GM19023 (cell line): ENCODE measurements at regions not wholly inside any gene's neighbourhood (a gene's known extent, or its start where the extent isn't known, plus 50 kb on each side); places are given as distances from the start of the nearest gene placed in this dataset.
"Not testable (repeated sequence)": the region's sequence is repeated elsewhere in the genome, so short reads cannot be mapped to it uniquely, and the experiment has no call there.

Source experiments
- ATAC-seq: cut with Tn5 transposase; IDR thresholded peaks from one replicate; pipeline ENCODE4 v1.9.1; 2021; ENCODE audit warnings: mild to moderate bottlenecking, moderate library complexity; ENCODE audit not compliant: unreplicated experiment

DNA sequence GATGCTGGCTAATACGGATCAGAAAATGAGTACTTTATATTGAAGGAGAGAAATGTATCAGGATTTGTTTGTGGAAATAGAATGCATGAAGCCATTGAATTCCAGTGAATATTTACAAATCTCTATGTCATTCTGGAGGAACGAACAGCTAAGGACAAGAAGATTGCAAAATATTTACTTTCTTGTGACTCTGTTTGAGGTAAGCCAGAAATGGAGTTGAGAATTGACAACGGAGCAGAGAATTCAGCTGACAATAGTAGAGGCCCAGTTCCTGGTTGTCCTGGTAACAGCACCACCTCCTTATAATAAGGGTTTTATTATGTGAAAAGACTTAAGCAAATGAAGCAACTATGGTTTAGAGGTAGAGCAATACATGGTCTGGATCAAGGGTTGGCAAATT, 349.2 kb downstream of the ADCYAP1 start:
- no peak for ATAC-seq

DNA sequence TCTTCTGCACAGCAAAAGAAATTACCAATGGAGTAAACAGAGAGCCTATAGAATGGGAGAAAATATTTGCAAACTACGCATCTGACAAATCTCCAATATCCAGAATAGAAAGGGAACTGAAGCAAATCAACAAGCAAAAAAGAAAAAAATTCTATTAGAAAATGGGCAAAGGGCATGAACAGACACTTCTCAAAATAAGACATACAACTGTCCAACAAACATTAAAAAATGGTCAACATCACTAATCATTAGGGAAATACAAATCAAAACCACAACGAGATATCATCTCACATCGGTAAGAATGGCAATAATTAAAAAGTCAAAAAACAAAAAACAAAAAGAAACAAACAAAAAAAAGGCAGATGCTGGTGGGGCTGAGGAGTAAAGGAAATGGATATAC, 356.4 kb downstream of the ADCYAP1 start:
- no peak for ATAC-seq

- ATAC-seq = no peak
These were observed 362.4 kb downstream of the ADCYAP1 start for GRCh38 chr18:1267021-1267420.

- ATAC-seq = no peak
These were observed 365.4 kb downstream of the ADCYAP1 start for GRCh38 chr18:1270081-1270480.

GRCh38 chr18:1273469-1273868, 368.8 kb downstream of the ADCYAP1 start:
- no peak for ATAC-seq

- ATAC-seq = no peak
These were observed 387.5 kb downstream of the ADCYAP1 start for GRCh38 chr18:1292167-1292566.

GRCh38 chr18:1294229-1294628, 389.6 kb downstream of the ADCYAP1 start:
- no peak for ATAC-seq

DNA sequence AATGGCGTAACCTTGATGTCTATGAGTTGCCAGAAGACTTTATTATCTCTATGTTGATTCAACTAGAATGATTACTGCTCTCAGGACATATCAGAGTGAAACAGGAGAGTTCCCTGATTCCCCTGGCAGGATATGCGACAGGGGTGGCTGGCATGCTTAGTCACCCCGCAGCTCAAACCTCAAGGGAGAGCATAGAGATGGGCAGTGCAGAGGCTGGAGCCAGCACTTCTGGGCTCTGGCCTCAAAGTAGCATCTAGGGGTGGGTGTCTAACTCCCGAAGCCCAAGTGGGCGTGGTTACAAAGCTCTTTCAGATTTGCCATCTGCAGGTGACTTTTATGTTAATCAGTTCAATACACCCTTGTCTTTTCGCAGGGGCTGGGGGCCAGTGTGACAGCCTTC, 391.6 kb downstream of the ADCYAP1 start:
- ATAC-seq = no peak

GRCh38 chr18:1302861-1303260, 398.2 kb downstream of the ADCYAP1 start:
- no peak for ATAC-seq

DNA sequence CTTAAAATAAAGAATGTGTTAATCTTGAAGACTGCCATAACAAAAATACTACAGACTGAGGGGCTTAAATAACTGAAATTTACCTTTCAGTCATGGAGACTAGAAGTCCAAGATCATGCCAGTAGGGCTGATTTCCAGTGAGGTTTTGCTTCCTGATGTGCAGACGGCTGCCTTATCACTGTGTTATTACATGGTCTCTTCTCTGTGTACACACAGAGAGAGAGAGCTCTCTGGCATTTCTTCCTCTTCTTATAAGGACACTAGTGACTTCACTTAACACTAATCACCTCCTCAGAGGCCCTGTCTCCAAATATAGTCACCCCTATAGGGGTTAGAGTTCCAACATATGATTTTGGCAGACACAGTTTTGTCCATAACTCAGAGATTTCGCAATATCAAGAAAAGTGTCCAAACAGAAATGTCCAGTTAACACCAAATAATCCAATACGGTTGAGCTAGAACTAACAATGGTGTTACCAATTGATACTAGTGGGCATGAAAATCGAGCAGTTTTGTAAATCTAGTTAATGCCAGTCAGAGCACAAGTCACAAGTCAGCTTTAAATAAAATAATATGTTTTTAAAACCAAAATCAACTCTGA, 399.8 kb downstream of the ADCYAP1 start:
- no peak for ATAC-seq

DNA sequence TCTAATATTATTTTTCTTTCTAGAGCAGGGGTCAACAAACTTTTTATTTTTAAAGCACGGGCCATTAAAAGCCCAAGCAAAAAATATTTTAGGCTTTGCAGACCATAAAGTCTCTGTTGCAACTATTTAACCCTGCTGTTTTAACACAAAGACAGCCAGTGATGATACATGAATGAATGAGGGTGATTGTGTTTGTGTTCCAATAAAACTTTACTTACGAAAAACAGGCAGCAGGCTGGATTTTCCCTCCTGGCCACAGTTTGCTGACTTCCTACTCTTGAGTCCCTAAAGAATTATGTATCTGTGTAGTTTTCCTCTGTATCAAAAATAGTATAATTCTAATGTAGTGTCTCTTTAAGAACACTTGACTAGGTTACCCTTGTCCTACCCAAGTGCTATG, 402.0 kb downstream of the ADCYAP1 start:
- no peak for ATAC-seq

- ATAC-seq = no peak
These were observed 404.0 kb downstream of the ADCYAP1 start for GRCh38 chr18:1308686-1309085.

DNA sequence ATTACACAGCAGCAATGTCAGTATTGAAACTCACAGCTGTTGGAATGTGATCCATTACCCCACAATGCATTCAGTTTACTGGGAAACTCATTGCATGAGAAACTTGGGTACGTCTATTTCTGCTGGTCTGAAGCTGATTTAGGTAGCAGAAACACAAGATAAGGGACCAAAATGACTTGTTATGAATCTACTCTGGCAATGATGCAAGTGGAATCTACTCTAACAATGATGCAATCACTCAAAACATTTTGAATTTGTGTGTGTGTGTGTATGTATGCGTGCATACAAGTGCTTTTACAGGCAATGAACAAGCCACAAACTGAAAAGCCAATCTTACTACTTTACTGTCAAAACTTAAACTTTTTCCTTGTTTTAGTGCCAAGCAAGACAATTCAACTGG, 406.7 kb downstream of the ADCYAP1 start:
- ATAC-seq = no peak

GRCh38 chr18:1335345-1335744, 430.7 kb downstream of the ADCYAP1 start:
- ATAC-seq = not testable (repeated sequence)

GRCh38 chr18:1350931-1351450, 446.3 kb downstream of the ADCYAP1 start:
- ATAC-seq = no peak

DNA sequence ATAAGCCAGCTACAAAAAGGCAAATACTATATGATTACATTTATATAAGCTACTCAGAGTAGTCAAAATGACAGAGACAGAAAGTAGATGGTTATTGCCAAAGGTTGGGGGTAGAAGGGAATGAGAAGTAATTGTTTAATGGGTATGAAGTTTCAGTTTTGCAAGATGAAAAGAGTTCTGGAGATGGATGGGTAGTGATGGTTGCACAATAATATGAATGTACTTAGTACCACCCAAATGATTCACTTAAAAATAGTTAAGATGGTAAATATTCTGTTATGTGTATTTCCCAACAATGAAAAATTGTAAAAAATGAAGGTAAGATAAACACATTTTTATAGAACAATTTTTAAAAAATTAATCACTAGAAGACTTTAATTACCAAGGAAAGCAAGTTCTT, 448.4 kb downstream of the ADCYAP1 start:
- ATAC-seq = no peak

GRCh38 chr18:1357724-1358123, 453.1 kb downstream of the ADCYAP1 start:
- no peak for ATAC-seq

DNA sequence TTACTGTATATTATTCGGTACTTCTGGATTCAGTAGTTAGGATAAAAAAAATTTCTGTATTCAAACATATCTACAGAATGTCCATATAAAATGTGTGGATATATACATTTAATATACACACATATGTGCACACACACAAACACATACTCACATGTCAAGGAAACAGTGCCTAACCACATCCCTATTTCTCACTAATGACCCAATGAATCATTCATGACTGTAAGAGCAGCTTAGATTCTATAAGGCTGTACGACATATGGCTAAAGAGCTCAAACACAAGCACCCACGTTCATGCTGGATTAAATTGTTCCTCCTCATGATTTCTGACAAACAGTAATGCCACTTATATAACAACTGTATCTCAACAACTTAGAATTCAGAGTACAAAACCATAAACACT, 457.3 kb downstream of the ADCYAP1 start:
- no peak for ATAC-seq

DNA sequence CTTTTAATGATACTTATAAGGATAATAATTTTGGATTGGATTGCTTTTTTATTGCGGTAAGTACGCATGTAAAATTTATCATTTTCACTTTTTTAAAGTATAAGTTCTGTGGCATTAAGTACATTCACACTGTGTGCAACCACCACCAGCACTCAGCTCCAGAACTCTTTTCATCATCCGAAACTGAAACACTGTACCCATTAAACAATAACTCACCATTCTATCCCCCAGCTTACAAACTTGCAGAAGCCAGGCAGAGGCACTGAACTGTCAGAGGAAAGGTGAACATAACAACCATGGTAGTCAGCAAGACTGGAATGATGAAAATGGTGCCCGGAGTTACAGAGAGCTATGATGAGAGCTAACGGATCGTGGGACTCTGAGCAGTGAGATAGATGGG, 465.9 kb downstream of the ADCYAP1 start:
- no peak for ATAC-seq

DNA sequence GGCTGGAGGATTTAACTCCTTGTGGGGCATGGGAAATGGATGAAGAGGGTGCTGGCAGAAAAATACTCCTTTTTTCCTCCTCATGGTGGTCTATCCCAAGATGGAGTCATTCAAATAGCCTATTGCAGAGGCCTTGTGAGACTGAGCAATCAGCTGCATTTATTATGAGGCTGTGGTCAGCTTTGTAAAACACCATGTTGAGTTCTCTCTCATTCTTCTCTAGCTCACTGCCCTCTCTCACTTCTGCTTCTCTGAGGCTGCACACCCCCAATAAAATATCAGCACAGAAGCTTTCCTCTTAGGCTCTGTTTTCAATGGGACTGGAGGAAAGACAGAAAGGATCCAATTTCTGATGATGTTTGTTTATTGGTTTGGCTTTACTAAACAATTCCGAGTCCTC, 467.1 kb downstream of the ADCYAP1 start:
- ATAC-seq = no peak

GRCh38 chr18:1383465-1383864, 478.8 kb downstream of the ADCYAP1 start:
- ATAC-seq = no peak

- ATAC-seq = not testable (repeated sequence)
These were observed 483.8 kb downstream of the ADCYAP1 start for GRCh38 chr18:1388468-1388867.

- no peak for ATAC-seq
These were observed 487.4 kb downstream of the ADCYAP1 start for GRCh38 chr18:1392046-1392445.
